Astrocyte of the cerebellum (primary cell): ENCODE measurements at regions not wholly inside any gene's neighbourhood (a gene's known extent, or its start where the extent isn't known, plus 50 kb on each side); places are given as distances from the start of the nearest gene placed in this dataset.

Experiments used
- DNase-seq: peaks from one replicate; pipeline ENCODE4 v3.0.0-alpha.2; 2011; ENCODE audit warnings: low read depth
- H3K4me3 ChIP-seq: 2 replicates; pipeline ENCODE4 v1.5.1; 2011; ENCODE audit warnings: mild to moderate bottlenecking, low read depth, low read length, moderate library complexity
- CTCF ChIP-seq: IDR thresholded peaks from 2 replicates; pipeline ENCODE4 v1.5.1; 2012; ENCODE audit warnings: low read length, low read depth, moderate library complexity, mild to moderate bottlenecking; ENCODE audit errors: missing control alignments
- in situ Hi-C: cut with HindIII; loops from 2 replicates; pipeline ENCODE4 v1.10.0; 2017; ENCODE audit warnings: low sequenced_read_pairs

DNA sequence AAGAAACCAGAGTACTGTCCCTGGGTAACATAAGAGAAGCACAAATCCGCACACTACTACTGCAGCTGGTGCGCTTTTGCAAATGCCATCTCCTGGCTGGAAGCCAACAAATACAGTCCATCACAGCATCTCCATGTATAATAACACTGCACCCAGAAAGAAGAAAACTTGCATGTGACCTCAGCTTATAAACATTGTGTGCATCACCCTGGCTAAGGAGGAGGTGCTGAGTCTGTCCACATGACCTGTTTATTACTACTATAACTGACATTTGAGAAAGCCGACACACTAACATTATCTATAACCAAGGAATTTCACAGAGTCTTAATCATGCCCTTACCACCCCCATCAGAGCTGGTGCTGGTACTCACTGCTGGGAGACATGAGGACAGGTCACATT is 516.8 kb downstream of the CFAP47 start:
- DNase-seq, result no peak
- in situ Hi-C loops, result no loop called here
- no peak for TF ChIP-seq CTCF
- no peak overlapping the region for H3K4me3 ChIP-seq

GRCh38 chrX:36443007-36443406 is 523.5 kb downstream of the CFAP47 start:
- TF ChIP-seq CTCF, result no peak
- in situ Hi-C loops, result no loop called here
- DNase-seq, result no peak
- no peak overlapping the region for H3K4me3 ChIP-seq

- no peak overlapping the region for H3K4me3 ChIP-seq
- in situ Hi-C loops, result no loop called here
- TF ChIP-seq CTCF, result no peak
- no peak for DNase-seq
Measured at GRCh38 chrX:36445566-36445965, 526.0 kb downstream of the CFAP47 start.

DNA sequence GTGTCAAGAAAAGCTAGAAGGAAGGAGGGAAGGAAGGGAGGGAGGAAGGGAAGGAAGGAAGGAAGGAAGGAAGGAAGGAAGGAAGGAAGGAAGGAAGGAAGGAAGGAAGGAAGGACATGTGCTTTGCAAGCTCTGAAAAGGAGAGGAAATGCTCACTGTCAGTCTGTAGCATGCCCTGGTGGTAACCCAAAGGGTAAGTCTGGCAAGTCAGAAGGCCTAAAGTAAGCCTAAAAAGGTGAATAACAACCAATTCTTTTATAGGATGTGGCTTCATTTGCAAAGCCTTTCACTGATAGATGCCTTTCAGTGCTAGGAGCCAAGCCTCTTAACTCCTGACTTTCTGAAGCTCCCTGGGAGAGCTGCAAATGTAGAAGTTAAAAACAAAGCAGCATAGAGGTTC is 542.6 kb downstream of the CFAP47 start:
- no peak for DNase-seq

DNA sequence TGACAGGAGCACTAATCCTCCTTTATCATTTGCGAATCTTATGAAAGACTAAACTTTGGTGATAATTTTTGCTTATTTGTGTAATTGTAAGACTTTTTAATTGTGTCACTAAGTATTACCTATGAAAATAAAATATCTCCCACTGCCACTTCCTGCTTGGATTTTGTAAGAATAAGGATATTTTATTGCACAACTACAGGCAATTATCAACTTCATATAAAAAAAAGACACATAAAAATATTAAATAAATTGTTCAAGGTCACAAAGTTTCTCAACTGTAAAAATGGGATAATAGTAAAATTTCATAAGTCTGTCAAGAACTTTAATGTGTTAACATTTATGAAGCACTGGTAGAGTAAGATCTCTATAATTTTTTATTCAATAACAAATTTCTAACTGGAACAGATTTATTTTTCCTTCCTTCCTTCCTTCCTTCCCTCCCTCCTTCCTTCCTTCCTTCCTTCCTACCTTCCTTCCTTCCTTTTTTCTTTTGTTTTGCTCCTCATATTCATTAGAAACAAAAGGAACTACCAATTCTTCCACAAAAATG is 527.6 kb upstream of the FAM47C start:
- H3K4me3 ChIP-seq, result no peak overlapping the region
- TF ChIP-seq CTCF, result no peak
- in situ Hi-C loops, result no loop called here
- no peak for DNase-seq

More for the DNA sequence above, 542.6 kb downstream of the CFAP47 start:
- in situ Hi-C loops, result no loop called here
- no peak for TF ChIP-seq CTCF
- no peak overlapping the region for H3K4me3 ChIP-seq

- no peak overlapping the region for H3K4me3 ChIP-seq
- TF ChIP-seq CTCF, result no peak
- no peak for DNase-seq
- in situ Hi-C loops, result no loop called here
Measured at GRCh38 chrX:36501169-36501702, 506.9 kb upstream of the FAM47C start.
